MCF 10A (cell line): ENCODE measurements at regions not wholly inside any gene's neighbourhood (a gene's known extent, or its start where the extent isn't known, plus 50 kb on each side); places are given as distances from the start of the nearest gene placed in this dataset.
A peak's percentile ranks its signal among the peaks of the same experiment; 100 is the strongest.

Source experiments
- BruUV-seq: library from RNA; stranded (reverse); fragments of 400-500 nt; replicated peaks from 2 replicates; lab custom pipeline; 2021; lab: Mats Ljungman, UMichigan
- CTCF ChIA-PET: fragments of 300-600 bp; sonication (Branson Sonifier 250); formaldehyde crosslinking; extraction: SDS; loops from one replicate; lab custom pipeline; 2021; ENCODE audit warnings: antibody characterized with exemption, inconsistent platforms; lab: Yijun Ruan, JAX
- POLR2A ChIA-PET: fragments of 300-600, 350-650 bp; sonication (Branson Sonifier 250); formaldehyde crosslinking; extraction: SDS; loops from one replicate; lab custom pipeline; 2020; ENCODE audit warnings: antibody characterized with exemption, inconsistent platforms; lab: Yijun Ruan, JAX
- DNase-seq: peaks from one replicate; pipeline ENCODE4 v3.0.0-alpha.2; 2018; ENCODE audit not compliant: unreplicated experiment
- H3K27ac Mint-ChIP-seq: one replicate; pipeline ENCODE4 v1.8.0; 2022; ENCODE audit warnings: mild to moderate bottlenecking, low read depth, mixed read lengths; ENCODE audit not compliant: unreplicated experiment
- H3K27me3 Mint-ChIP-seq: one replicate; pipeline ENCODE4 v1.8.0; 2022; ENCODE audit warnings: mixed read lengths; ENCODE audit not compliant: insufficient read depth, unreplicated experiment
- H3K36me3 Mint-ChIP-seq: one replicate; pipeline ENCODE4 v1.8.0; 2022; ENCODE audit warnings: mild to moderate bottlenecking, moderate library complexity, mixed read lengths; ENCODE audit not compliant: insufficient read depth, unreplicated experiment
- H3K4me1 Mint-ChIP-seq: one replicate; pipeline ENCODE4 v1.8.0; 2022; ENCODE audit warnings: mixed read lengths; ENCODE audit not compliant: insufficient read depth, unreplicated experiment
- H3K4me3 Mint-ChIP-seq: one replicate; pipeline ENCODE4 v1.8.0; 2022; ENCODE audit warnings: mild to moderate bottlenecking, moderate library complexity, mixed read lengths; ENCODE audit not compliant: unreplicated experiment
- H3K9me3 Mint-ChIP-seq: one replicate; pipeline ENCODE4 v1.8.0; 2022; ENCODE audit warnings: mixed read lengths; ENCODE audit not compliant: unreplicated experiment
- intact Hi-C: fragments of 100-400 bp; cut with micrococcal nuclease; formaldehyde crosslinking; loops from 2 replicates; pipeline ENCODE4 v1.14.1; 2022
- TF ChIP-seq, protein P1 (sequence below): fragments of 200-600 bp; IDR thresholded peaks from one replicate; pipeline ENCODE4 v1.8.0; 2022; ENCODE audit warnings: antibody characterized with exemption, mild to moderate bottlenecking; ENCODE audit not compliant: unreplicated experiment

DNA sequence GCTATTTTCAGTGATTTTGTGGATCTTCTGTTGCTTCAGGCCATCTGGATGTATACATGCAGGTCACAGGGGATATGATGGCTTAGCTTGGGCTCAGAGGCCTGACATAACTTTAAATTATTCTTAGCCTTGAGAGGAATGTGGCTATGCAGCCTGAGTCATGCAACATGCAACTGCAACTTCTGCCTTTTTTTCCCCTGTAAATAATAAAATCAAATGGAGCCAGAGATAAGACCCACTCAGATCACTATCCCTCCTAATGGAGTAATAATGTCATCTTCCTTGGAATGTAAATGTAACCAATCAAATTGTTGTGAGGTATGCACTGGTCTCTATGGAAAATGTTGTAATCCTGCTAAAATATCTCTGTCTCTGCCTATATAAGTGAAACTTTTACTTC lies 54.9 kb downstream of the MAGEB17 start:
- intact Hi-C loops, result no loop called here
- Mint-ChIP-seq H3K4me3 (no peak overlapping the region), H3K27me3 (no peaks in the 10 kb centered on the region), H3K4me1 (no peaks in the 10 kb centered on the region), H3K9me3 (peaks cover 11% of the 10 kb centered on the region), H3K27ac (no peak overlapping the region), H3K36me3 (no peaks in the 10 kb centered on the region)
- ChIA-PET POLR2A (interaction anchor here (0.7 kb wide), 1 partner anchor 44 kb away, joined by 3 read pairs; no protein-coding TSS in a partner anchor), CTCF (no interaction called here)
- BruUV-seq, result no TSS peak
- no peak for DNase-seq
- TF ChIP-seq, protein P1, sequence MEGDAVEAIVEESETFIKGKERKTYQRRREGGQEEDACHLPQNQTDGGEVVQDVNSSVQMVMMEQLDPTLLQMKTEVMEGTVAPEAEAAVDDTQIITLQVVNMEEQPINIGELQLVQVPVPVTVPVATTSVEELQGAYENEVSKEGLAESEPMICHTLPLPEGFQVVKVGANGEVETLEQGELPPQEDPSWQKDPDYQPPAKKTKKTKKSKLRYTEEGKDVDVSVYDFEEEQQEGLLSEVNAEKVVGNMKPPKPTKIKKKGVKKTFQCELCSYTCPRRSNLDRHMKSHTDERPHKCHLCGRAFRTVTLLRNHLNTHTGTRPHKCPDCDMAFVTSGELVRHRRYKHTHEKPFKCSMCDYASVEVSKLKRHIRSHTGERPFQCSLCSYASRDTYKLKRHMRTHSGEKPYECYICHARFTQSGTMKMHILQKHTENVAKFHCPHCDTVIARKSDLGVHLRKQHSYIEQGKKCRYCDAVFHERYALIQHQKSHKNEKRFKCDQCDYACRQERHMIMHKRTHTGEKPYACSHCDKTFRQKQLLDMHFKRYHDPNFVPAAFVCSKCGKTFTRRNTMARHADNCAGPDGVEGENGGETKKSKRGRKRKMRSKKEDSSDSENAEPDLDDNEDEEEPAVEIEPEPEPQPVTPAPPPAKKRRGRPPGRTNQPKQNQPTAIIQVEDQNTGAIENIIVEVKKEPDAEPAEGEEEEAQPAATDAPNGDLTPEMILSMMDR, result no peak

GRCh38 chrX:16223385-16223784 lies 56.1 kb downstream of the MAGEB17 start:
- DNase-seq, result no peak
- Mint-ChIP-seq H3K36me3 (no peaks in the 10 kb centered on the region), H3K9me3 (peaks cover 11% of the 10 kb centered on the region), H3K4me1 (no peaks in the 10 kb centered on the region), H3K4me3 (no peak overlapping the region), H3K27ac (no peak overlapping the region), H3K27me3 (peaks cover 12% of the 10 kb centered on the region)
- intact Hi-C loops, result no loop called here
- no TSS peak for BruUV-seq
- TF ChIP-seq, protein P1, result no peak
- ChIA-PET CTCF (interaction anchor here (0.7 kb wide), 1 partner anchor 99 kb away, joined by 3 read pairs; no protein-coding TSS in a partner anchor), POLR2A (no interaction called here)

GRCh38 chrX:16239211-16239610 lies 71.9 kb downstream of the MAGEB17 start:
- Mint-ChIP-seq H3K4me3 (no peak overlapping the region), H3K27ac (no peak overlapping the region), H3K36me3 (no peaks in the 10 kb centered on the region), H3K27me3 (peaks cover 30% of the 10 kb centered on the region), H3K9me3 (peaks cover 7% of the 10 kb centered on the region), H3K4me1 (peaks cover 6% of the 10 kb centered on the region)
- ChIA-PET CTCF (interaction anchor here (0.5 kb wide), 1 partner anchor 880 kb away, joined by 3 read pairs; no protein-coding TSS in a partner anchor), POLR2A (interaction anchor here (0.7 kb wide), 1 partner anchor 241 kb away, joined by 3 read pairs; no protein-coding TSS in a partner anchor)
- peak; percentile 87 for DNase-seq
- intact Hi-C loops, result no loop called here
- no TSS peak for BruUV-seq
- TF ChIP-seq, protein P1, result no peak

GRCh38 chrX:16240231-16240905 lies 73.1 kb downstream of the MAGEB17 start:
- ChIA-PET CTCF (interaction anchor here (0.6 kb wide), 1 partner anchor 11 kb away, joined by 4 read pairs; no protein-coding TSS in a partner anchor), POLR2A (no interaction called here)
- DNase-seq, result peak; percentile 4
- Mint-ChIP-seq H3K4me3 (no peak overlapping the region), H3K27ac (no peak overlapping the region), H3K36me3 (no peaks in the 10 kb centered on the region), H3K4me1 (peaks cover 6% of the 10 kb centered on the region), H3K27me3 (peaks cover 24% of the 10 kb centered on the region), H3K9me3 (peaks cover 3% of the 10 kb centered on the region)
- TF ChIP-seq, protein P1, result no peak
- no TSS peak for BruUV-seq
- intact Hi-C loops, result no loop called here
